ENCODE measurements at regions not wholly inside any gene's neighbourhood (a gene's known extent, or its start where the extent isn't known, plus 50 kb on each side); places are given as distances from the start of the nearest gene placed in this dataset.

DNA sequence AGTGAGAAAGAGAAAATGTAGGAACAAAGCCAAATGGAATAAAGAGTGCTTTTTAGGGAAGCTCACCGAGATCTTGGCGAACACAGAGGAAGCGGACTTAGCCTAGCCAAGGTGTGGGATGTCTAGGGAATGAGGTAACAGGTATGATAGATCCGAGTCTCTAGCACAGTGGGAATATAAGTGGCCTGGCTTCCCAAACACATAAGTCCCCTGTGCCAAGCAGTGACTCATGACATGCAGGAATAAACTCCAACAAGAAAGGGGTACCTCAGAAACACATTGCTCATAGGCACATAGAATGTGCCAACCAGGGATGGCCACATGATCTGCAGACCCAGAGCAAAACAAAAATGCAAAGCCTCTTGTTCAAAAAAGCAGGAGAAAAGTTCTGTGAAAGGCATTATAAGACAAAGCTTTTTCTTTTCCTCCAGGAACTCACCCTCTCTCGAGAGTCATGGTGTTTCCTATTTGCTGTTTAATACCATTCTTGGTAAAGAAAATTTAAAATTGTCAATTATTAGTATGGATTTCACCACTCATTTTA is 542.5 kb downstream of the GATA3 start:
- DNase-seq (ENCODE audit: low read depth, low spot score), result no peak

DNA sequence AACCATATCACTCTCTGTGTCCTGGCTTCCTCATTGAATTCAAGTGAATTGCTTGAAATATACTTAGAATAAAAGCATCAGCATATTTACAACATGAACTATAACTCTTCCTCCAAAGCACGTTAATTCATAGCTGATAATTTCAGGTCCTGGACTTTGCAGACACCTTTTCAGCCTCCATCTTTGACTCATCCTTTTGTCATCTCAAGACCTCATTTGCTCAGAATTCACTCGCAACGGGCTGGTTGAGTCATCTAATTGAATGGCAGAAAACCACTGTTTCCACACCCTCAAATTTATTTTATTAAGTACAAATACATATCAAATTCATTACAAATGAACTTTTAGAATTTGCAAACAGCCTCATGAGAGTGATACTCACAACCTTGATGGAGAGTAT is 545.7 kb downstream of the GATA3 start:
- no peak for DNase-seq (ENCODE audit: low read depth, low spot score)

DNA sequence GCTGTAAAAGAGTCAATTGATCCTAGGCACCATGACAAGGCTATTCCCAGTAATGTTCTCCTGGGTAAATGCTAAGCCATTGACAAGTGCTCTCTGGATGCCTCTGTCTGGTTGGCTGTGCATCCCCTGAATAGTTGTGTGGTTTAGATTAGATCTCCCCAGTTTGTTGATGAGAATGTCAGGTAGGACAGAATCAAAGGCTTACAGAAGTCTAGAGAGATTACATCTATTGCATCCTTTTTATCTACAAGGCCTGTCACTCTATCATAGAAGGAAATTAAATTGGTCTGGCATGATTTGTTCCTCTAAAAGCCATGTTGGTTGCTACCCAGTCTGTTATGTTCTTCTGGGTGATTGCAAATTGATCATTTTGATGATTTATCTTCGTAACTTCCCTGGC is 548.3 kb downstream of the GATA3 start:
- DNase-seq (ENCODE audit: low read depth, low spot score), result no peak

DNA sequence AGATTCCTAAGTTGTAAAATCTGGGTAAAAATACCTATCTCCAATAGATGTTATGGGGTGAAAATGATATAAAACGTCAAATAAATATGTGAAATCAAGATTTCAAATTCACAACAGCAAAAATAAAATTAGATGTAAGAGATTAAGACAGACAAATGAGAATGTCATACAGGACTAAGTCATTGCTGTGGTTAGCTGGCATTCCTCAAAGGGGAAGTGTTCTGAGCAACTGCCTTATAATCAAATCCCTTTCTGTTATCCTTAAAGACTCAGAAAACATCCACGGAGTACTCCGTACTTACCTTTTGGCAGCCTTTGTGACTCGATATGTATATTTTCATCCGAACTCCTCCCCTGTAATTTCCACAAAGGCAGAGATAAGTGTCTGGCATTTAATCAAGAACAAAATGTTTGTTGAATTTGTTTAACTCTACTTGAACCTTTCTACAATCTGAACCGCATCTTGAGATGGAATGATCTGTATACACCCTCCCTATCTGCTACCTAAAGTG is 559.6 kb downstream of the GATA3 start:
- DNase-seq (ENCODE audit: low read depth, low spot score), result no peak

DNA sequence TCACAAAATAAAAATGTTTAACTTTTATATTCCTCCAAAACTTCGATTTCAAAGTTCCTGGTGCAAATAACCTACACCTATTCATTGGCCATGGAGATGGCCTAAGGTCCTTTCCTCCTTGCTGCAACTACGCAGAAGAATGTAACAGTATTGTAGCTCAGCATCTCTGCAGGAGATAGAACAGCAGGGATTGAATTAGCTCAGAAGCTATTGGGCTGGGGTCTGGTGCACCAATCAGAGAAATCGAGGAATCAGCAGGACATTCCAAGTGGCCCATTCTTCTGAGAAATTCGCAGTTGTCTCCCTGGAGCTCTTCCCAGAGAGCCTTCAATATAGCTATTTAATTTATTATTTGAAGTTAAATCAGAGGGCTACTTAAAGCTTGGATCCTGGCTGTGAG is 560.6 kb downstream of the GATA3 start:
- DNase-seq (ENCODE audit: low read depth, low spot score), result no peak

GRCh38 chr10:8616166-8616565 is 561.7 kb downstream of the GATA3 start:
- DNase-seq (ENCODE audit: low read depth, low spot score), result no peak

DNA sequence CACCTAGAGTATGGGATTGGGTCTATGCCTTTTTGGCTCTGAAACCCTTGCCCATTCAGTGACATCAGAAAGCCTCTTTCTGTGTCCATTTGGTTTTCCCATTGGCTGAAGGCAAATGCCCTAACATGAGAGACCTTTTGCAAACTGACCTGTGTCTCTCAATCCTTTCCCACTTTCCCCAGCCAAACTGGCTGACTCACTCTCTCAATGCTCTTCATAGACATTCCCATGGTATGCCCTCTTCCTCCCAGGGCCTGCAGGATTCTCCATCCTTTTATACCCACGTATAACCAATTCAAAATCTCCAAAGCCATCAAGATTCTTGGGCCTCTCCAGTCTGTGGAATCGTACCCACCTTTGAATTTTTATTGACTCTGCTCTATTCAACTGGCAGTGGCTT is 563.3 kb downstream of the GATA3 start:
- no peak for DNase-seq (ENCODE audit: low read depth, low spot score)

DNA sequence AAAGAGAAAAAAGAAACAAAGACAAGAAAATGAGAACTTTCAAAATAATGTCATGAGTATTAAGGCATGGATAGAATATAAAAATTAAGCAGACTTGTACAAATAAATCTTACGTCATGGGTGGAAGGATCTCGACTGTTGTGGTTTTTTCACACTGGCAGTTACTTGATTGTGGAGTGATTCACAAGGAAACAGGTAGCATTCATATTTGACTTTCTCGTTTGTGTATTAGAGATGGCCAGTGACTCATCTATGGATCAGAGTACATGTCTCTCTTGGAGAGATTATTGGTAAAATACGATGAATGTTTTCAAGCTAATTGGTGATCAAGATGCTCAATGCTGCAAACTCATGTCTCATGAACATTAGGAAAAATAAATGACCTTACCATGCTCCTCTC is 564.3 kb downstream of the GATA3 start:
- DNase-seq (ENCODE audit: low read depth, low spot score), result no peak

DNA sequence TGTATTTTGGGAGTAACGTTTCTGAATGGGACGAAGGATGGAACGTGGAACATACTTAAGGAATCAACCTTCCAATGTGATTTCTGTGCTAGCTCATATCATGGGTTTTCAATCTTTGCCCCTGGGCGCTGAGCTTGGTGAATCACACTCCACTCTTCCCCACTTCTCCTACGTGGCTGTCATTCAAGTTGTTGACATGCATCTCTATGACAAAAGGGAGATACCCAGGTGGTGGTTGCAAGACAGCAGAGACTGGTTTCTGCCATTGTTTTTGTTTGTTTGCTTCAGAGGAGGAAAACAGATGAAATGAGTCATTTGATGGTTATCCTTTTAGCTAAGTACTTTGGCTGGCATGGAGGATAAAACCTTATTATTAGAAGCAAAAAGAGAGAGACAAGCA is 573.9 kb downstream of the GATA3 start:
- DNase-seq (ENCODE audit: low read depth, low spot score), result no peak

GRCh38 chr10:8633909-8634308 is 579.4 kb downstream of the GATA3 start:
- DNase-seq (ENCODE audit: low read depth, low spot score), result no peak

GRCh38 chr10:8636371-8636770 is 581.9 kb downstream of the GATA3 start:
- no peak for DNase-seq (ENCODE audit: low read depth, low spot score)

GRCh38 chr10:8637640-8638039 is 583.2 kb downstream of the GATA3 start:
- no peak for DNase-seq (ENCODE audit: low read depth, low spot score)

DNA sequence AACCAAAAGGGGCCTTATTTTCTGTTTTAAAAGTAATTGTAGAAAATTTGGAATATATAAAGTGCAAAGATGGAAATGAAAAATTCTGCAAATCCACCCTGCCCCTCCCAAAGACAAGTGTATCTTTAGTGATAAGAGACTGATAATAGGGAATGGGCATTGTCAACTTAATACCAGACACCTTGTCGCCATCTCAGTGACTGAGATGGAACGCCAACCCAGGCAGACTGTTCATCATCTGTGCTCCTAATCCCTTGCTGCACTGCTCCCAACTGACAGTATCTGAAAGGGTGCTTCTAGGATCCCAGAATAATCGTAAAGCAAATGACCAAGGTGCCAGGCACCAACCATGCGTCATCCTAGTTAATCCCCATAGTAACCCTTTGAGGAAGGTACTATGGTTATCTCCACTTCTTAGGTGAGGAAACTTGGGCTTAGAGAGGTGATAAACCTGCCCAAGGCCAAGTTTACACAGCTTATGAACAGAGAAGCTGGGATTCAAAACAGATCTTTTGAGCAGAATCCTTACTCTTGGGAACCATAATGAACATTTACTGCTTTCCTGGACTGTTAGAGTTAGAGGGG is 583.7 kb downstream of the GATA3 start:
- no peak for DNase-seq (ENCODE audit: low read depth, low spot score)

GRCh38 chr10:8639486-8640185 is 585.1 kb downstream of the GATA3 start:
- DNase-seq (ENCODE audit: low read depth, low spot score), result no peak

- no peak for DNase-seq (ENCODE audit: low read depth, low spot score)
Observed at GRCh38 chr10:8640301-8640700, 585.8 kb downstream of the GATA3 start.

DNA sequence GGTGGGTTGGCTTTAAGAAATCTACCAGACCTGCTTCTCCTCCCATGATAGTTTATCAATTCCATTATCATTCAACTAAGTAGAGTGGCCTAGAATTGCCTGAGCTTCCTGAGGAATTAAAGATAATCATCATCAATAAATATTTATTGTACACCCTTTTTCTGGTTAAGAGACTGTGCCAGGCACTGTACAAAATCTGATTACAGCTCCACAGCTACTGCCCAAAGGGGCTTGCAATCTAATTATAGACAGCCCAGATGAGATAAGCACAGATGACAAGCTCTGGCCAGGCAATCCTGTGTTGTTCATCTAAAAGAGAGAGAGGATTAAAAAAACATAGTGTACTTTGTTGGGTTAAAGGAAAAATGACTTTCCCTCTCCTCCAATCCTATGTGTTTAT is 586.4 kb downstream of the GATA3 start:
- no peak for DNase-seq (ENCODE audit: low read depth, low spot score)

GRCh38 chr10:8656261-8656660 is 601.8 kb downstream of the GATA3 start:
- DNase-seq (ENCODE audit: low read depth, low spot score), result no peak

DNA sequence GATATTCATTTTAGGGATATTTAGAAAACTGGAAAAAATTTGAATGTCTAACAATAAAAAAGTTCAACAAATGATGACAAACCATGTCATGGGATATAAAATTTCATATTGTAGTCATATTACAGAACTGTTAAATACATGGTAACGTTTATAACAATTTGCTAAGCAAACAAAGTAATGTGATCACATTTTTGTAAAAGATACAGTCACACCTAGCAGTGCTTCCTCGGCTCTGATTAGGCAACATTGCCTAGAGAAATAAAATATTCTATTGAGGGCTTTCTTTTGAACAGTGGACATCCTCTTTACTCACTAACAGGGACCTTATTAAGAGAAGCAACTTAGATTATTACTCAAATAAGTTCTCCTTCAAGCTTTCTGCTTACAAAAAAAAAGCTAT is 605.5 kb downstream of the GATA3 start:
- no peak for DNase-seq (ENCODE audit: low read depth, low spot score)

GRCh38 chr10:8661886-8662285 is 607.4 kb downstream of the GATA3 start:
- DNase-seq (ENCODE audit: low read depth, low spot score), result no peak

DNA sequence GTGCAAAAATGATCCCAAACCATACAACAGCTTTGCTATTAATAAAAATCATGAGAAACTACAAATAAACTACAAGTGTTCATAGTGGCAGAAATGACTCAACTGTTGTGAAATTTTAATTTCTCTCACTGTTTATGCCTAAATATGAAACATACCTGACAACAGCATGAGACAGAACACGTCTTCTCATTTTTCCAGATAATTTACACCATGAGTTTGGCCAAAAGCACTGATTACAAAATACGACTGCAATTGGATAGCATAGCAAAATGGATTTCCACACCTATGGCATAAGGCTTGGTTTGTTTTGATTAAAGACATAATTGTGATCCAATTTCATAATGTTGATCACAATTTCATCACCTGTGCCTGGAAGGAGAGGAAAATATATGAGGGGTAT is 608.6 kb downstream of the GATA3 start:
- no peak for DNase-seq (ENCODE audit: low read depth, low spot score)

GRCh38 chr10:8665322-8665721 is 610.8 kb downstream of the GATA3 start:
- DNase-seq (ENCODE audit: low read depth, low spot score), result no peak

DNA sequence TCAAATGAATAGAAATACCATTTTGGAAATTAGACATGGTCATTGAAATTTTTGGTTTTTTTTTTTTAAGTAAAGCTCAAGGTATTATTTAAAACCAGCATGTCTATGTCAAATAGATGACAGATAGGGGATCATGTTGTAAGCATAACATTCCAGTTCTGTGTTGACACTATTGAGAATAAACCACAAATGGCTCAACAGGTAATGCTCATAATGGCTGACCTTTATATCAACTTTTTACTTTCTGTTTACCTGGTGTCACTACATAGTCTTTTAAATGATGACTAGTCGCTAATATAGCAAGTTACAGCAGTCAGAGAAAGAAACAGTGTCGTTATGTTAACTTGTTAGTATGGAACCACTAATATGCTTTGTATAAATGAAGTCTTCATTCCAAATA is 616.0 kb downstream of the GATA3 start:
- DNase-seq (ENCODE audit: low read depth, low spot score), result no peak

DNA sequence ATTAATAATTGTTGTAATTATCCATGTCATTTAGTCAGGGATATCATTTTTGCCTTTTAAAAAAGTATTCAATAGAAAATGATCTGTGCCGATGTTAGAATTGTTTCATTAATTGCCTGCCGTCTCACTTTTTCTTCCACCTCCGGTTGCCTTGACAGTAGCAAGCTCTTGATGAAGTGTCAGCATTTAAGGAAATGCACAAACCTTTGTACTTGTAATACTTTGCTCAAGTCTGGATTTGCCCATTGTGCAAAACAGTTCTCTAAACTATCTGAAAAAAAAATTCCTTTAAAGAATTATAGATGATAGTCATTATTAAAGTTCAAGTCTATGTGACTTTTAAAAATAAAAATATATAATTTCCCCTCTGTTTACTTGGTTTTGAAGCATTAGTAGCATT is 619.7 kb downstream of the GATA3 start:
- DNase-seq (ENCODE audit: low read depth, low spot score), result no peak
